Adipocyte (in vitro differentiated cells): ENCODE measurements at regions not wholly inside any gene's neighbourhood (a gene's known extent, or its start where the extent isn't known, plus 50 kb on each side); places are given as distances from the start of the nearest gene placed in this dataset.

ENCODE experiments used
- DNase-seq: peaks from one replicate; pipeline ENCODE4 v3.0.0-alpha.2; 2015; ENCODE audit warnings: low read depth
- H3K27me3 ChIP-seq: replicated peaks from 2 replicates; pipeline ENCODE4 v1.7.0; 2013; ENCODE audit warnings: mild to moderate bottlenecking, low read length, moderate library complexity; ENCODE audit not compliant: control insufficient read depth, insufficient read depth
- H3K36me3 ChIP-seq: 2 replicates; pipeline ENCODE4 v1.7.0; 2013; ENCODE audit warnings: low read length, mild to moderate bottlenecking, moderate library complexity; ENCODE audit not compliant: control insufficient read depth, insufficient read depth, severe bottlenecking
- H3K4me1 ChIP-seq: 2 replicates; pipeline ENCODE4 v1.7.0; 2013; ENCODE audit warnings: mild to moderate bottlenecking, low read length, moderate library complexity; ENCODE audit not compliant: control insufficient read depth, insufficient read depth
- H3K4me3 ChIP-seq: 2 replicates; pipeline ENCODE4 v1.7.0; 2013; ENCODE audit warnings: mild to moderate bottlenecking, low read length, moderate library complexity
- H3K9ac ChIP-seq: 2 replicates; pipeline ENCODE4 v1.7.0; 2013; ENCODE audit warnings: mild to moderate bottlenecking, low read length, moderate library complexity
- H3K9me3 ChIP-seq: 2 replicates; pipeline ENCODE4 v1.7.0; 2013; ENCODE audit warnings: mild to moderate bottlenecking, low read length, moderate library complexity; ENCODE audit not compliant: control insufficient read depth

- Histone ChIP-seq H3K27me3 (no peaks in the 10 kb centered on the region), H3K4me1 (no peaks in the 10 kb centered on the region), H3K9ac (no peak overlapping the region), H3K36me3 (no peaks in the 10 kb centered on the region), H3K9me3 (no peaks in the 10 kb centered on the region), H3K4me3 (no peak overlapping the region)
- DNase-seq, result no peak
Measured at GRCh38 chr14:27485193-27485592, 887.4 kb upstream of the NOVA1 start.

GRCh38 chr14:27506272-27506671 is 908.4 kb upstream of the NOVA1 start:
- Histone ChIP-seq H3K9me3 (peaks cover 27% of the 10 kb centered on the region), H3K4me3 (no peak overlapping the region), H3K9ac (no peak overlapping the region), H3K36me3 (no peaks in the 10 kb centered on the region), H3K4me1 (no peaks in the 10 kb centered on the region), H3K27me3 (no peaks in the 10 kb centered on the region)
- no peak for DNase-seq

- DNase-seq, result peak; percentile 79
- Histone ChIP-seq H3K9ac (peak overlapping the region; percentile 29), H3K4me1 (no peaks in the 10 kb centered on the region), H3K9me3 (peaks cover 4% of the 10 kb centered on the region), H3K4me3 (no peak overlapping the region), H3K27me3 (no peaks in the 10 kb centered on the region), H3K36me3 (no peaks in the 10 kb centered on the region)
Measured at GRCh38 chr14:27528328-27528727, 930.5 kb upstream of the NOVA1 start.

GRCh38 chr14:27536748-27537147 is 938.9 kb upstream of the NOVA1 start:
- H3K9ac ChIP-seq, result no peak overlapping the region
- H3K4me1 ChIP-seq, result no peaks in the 10 kb centered on the region
- H3K9me3 ChIP-seq, result peaks cover 5% of the 10 kb centered on the region

GRCh38 chr14:27546111-27546510 is 948.3 kb upstream of the NOVA1 start:
- Histone ChIP-seq H3K9me3 (no peaks in the 10 kb centered on the region), H3K36me3 (no peaks in the 10 kb centered on the region), H3K4me1 (no peaks in the 10 kb centered on the region), H3K9ac (no peak overlapping the region), H3K4me3 (no peak overlapping the region), H3K27me3 (no peaks in the 10 kb centered on the region)
- no peak for DNase-seq

More at GRCh38 chr14:27536748-27537147, 938.9 kb upstream of the NOVA1 start:
- Histone ChIP-seq H3K27me3 (no peaks in the 10 kb centered on the region), H3K36me3 (no peaks in the 10 kb centered on the region), H3K4me3 (no peak overlapping the region)
- no peak for DNase-seq

GRCh38 chr14:27553790-27554189 is 956.0 kb upstream of the NOVA1 start:
- H3K36me3 ChIP-seq, result no peaks in the 10 kb centered on the region
- no peak overlapping the region for H3K4me3 ChIP-seq
- H3K27me3 ChIP-seq, result no peaks in the 10 kb centered on the region
- no peaks in the 10 kb centered on the region for H3K9me3 ChIP-seq
- H3K4me1 ChIP-seq, result no peaks in the 10 kb centered on the region
- DNase-seq, result peak; percentile 18
- no peak overlapping the region for H3K9ac ChIP-seq

GRCh38 chr14:27557445-27557844 is 959.6 kb upstream of the NOVA1 start:
- no peaks in the 10 kb centered on the region for H3K36me3 ChIP-seq
- no peak for DNase-seq
- no peak overlapping the region for H3K9ac ChIP-seq
- no peak overlapping the region for H3K4me3 ChIP-seq
- no peaks in the 10 kb centered on the region for H3K27me3 ChIP-seq
- no peaks in the 10 kb centered on the region for H3K4me1 ChIP-seq
- H3K9me3 ChIP-seq, result no peaks in the 10 kb centered on the region

GRCh38 chr14:27559848-27560247 is 962.0 kb upstream of the NOVA1 start:
- Histone ChIP-seq H3K36me3 (no peaks in the 10 kb centered on the region), H3K9me3 (no peaks in the 10 kb centered on the region), H3K27me3 (no peaks in the 10 kb centered on the region), H3K9ac (no peak overlapping the region), H3K4me1 (no peaks in the 10 kb centered on the region), H3K4me3 (no peak overlapping the region)
- DNase-seq, result no peak

GRCh38 chr14:27566843-27567382 is 969.1 kb upstream of the NOVA1 start:
- DNase-seq, result no peak
- Histone ChIP-seq H3K9ac (no peak overlapping the region), H3K4me3 (no peak overlapping the region)

GRCh38 chr14:27573018-27573417 is 975.2 kb upstream of the NOVA1 start:
- H3K4me3 ChIP-seq, result no peak overlapping the region
- no peaks in the 10 kb centered on the region for H3K36me3 ChIP-seq
- no peak overlapping the region for H3K9ac ChIP-seq
- DNase-seq, result no peak
- H3K27me3 ChIP-seq, result no peaks in the 10 kb centered on the region
- peaks cover 15% of the 10 kb centered on the region for H3K9me3 ChIP-seq
- no peaks in the 10 kb centered on the region for H3K4me1 ChIP-seq

More at GRCh38 chr14:27566843-27567382, 969.1 kb upstream of the NOVA1 start:
- Histone ChIP-seq H3K27me3 (no peaks in the 10 kb centered on the region), H3K36me3 (no peaks in the 10 kb centered on the region), H3K4me1 (no peaks in the 10 kb centered on the region), H3K9me3 (no peaks in the 10 kb centered on the region)

- Histone ChIP-seq H3K9ac (no peak overlapping the region), H3K4me3 (no peak overlapping the region), H3K4me1 (no peaks in the 10 kb centered on the region), H3K9me3 (no peaks in the 10 kb centered on the region), H3K27me3 (no peaks in the 10 kb centered on the region), H3K36me3 (no peaks in the 10 kb centered on the region)
- DNase-seq, result no peak
Measured at GRCh38 chr14:27587103-27587502, 989.3 kb upstream of the NOVA1 start.

- H3K9ac ChIP-seq, result no peak overlapping the region
- H3K4me1 ChIP-seq, result no peaks in the 10 kb centered on the region
- no peak for DNase-seq
- H3K27me3 ChIP-seq, result no peaks in the 10 kb centered on the region
- no peaks in the 10 kb centered on the region for H3K9me3 ChIP-seq
- H3K4me3 ChIP-seq, result no peak overlapping the region
- H3K36me3 ChIP-seq, result no peaks in the 10 kb centered on the region
Measured at GRCh38 chr14:27605282-27605681, 1007.4 kb upstream of the NOVA1 start.
